ENCODE measurements at regions not wholly inside any gene's neighbourhood (a gene's known extent, or its start where the extent isn't known, plus 50 kb on each side); places are given as distances from the start of the nearest gene placed in this dataset.

- TF ChIP-seq BRCA1 (IDR thresholded peaks at IDR 0.05; ENCODE audit: low read depth, low read length) = no peak
- TF ChIP-seq SUZ12 (IDR thresholded peaks at IDR 0.05; ENCODE audit: low read length) = no peak
- TF ChIP-seq FOSL1 (IDR thresholded peaks at IDR 0.05; ENCODE audit: insufficient read depth, low read depth, low read length) = no peak
- no peak for TF ChIP-seq SRF (IDR thresholded peaks at IDR 0.05; ENCODE audit: low read depth, low read length)
- TF ChIP-seq SIX5 (IDR thresholded peaks at IDR 0.05; ENCODE audit: low read depth, low read length) = no peak
- TF ChIP-seq EP300 (IDR thresholded peaks at IDR 0.05; ENCODE audit: borderline replicate concordance in 1 of 2, low read depth in 2 of 2, low read length in 2 of 2) = no peak
- TF ChIP-seq ASH2L (IDR thresholded peaks at IDR 0.05; ENCODE audit: low read length) = no peak
- no peak for TF ChIP-seq CBX8 (IDR thresholded peaks at IDR 0.05; ENCODE audit: borderline replicate concordance, low read depth, low read length)
- TF ChIP-seq GTF2F1 (IDR thresholded peaks at IDR 0.05; ENCODE audit: borderline replicate concordance, low read depth, low read length) = no peak
- no peak for TF ChIP-seq BACH1 (IDR thresholded peaks at IDR 0.05; ENCODE audit: low read length)
- TF ChIP-seq JUN (IDR thresholded peaks at IDR 0.05; ENCODE audit: low read depth, low read length) = no peak
- no peak for TF ChIP-seq CBX5 (IDR thresholded peaks at IDR 0.05; ENCODE audit: low read depth, low read length)
- TF ChIP-seq SIN3A (conservative IDR thresholded peaks at IDR 0.05 in 1 of 2, IDR thresholded peaks at IDR 0.05 in 1 of 2; ENCODE audit: low read depth in 1 of 2, low read length in 2 of 2) = no peak
- no peak for TF ChIP-seq E2F6 (IDR thresholded peaks at IDR 0.05)
- no peak for TF ChIP-seq CTBP2 (IDR thresholded peaks at IDR 0.05; ENCODE audit: borderline replicate concordance, insufficient read depth, insufficient read length, low read length)
- H3K23me2 ChIP-seq (ENCODE audit: low read depth, low read length) = no peaks in the 10 kb centered on the region
- no peak overlapping the region for H3K4me3 ChIP-seq (ENCODE audit: extremely low read depth in 1 of 4, insufficient read depth in 2 of 4, low read depth in 3 of 4, low read length in 4 of 4)
- ChIA-PET POLR2A (ENCODE audit: partially characterized antibody) (no interaction called here), CTCF (ENCODE audit: partially characterized antibody) (no interaction called here)
- H2AK5ac ChIP-seq (ENCODE audit: low read depth, low read length) = no peak overlapping the region
- no peak overlapping the region for H4K5ac ChIP-seq (ENCODE audit: insufficient read length, low read depth, low read length)
- no peaks in the 10 kb centered on the region for H3K4me1 ChIP-seq (replicated peaks in 1 of 4; ENCODE audit: control insufficient read depth in 3 of 4, insufficient read depth in 4 of 4, low read length in 3 of 4)
- no peaks in the 10 kb centered on the region for H4K20me1 ChIP-seq (replicated peaks in 1 of 2; ENCODE audit: control insufficient read depth in 1 of 2, insufficient read depth in 2 of 2, low read length in 2 of 2)
- no peak overlapping the region for H3K9ac ChIP-seq (replicated peaks in 1 of 4; ENCODE audit: extremely low read depth in 1 of 4, low read depth in 3 of 4, low read length in 3 of 4)
- H3K23ac ChIP-seq (ENCODE audit: insufficient read length) = no peak overlapping the region
- no peak overlapping the region for H2BK120ac ChIP-seq (replicated peaks; ENCODE audit: low read depth, low read length)
- no peaks in the 10 kb centered on the region for H3K79me1 ChIP-seq (ENCODE audit: low read depth, low read length)
- H2BK12ac ChIP-seq (ENCODE audit: low read depth, low read length) = no peak overlapping the region
- H2BK5ac ChIP-seq (ENCODE audit: low read depth, low read length) = no peak overlapping the region
- no peak overlapping the region for H3K56ac ChIP-seq (replicated peaks; ENCODE audit: insufficient read length, low read depth, low read length)
- H3K9me3 ChIP-seq (ENCODE audit: insufficient read depth in 2 of 2, low read depth in 1 of 2, low read length in 1 of 2) = no peaks in the 10 kb centered on the region
- H4K91ac ChIP-seq (replicated peaks; ENCODE audit: insufficient read length, low read length) = no peak overlapping the region
- H4K8ac ChIP-seq (ENCODE audit: extremely low read depth, insufficient read depth, low read length) = no peak overlapping the region
- no peaks in the 10 kb centered on the region for H3K79me2 ChIP-seq (ENCODE audit: control insufficient read depth in 1 of 2, insufficient read depth in 2 of 2, low read length in 2 of 2)
- H3K4ac ChIP-seq (replicated peaks; ENCODE audit: insufficient read length, low read depth, low read length) = no peak overlapping the region
- H2BK15ac ChIP-seq (ENCODE audit: low read length) = no peak overlapping the region
- no peak overlapping the region for H3K4me2 ChIP-seq (ENCODE audit: insufficient read depth in 1 of 2, low read depth in 2 of 2, low read length in 2 of 2)
- H3K36me3 ChIP-seq (ENCODE audit: control insufficient read depth in 2 of 4, insufficient read depth in 4 of 4, low read length in 3 of 4) = no peaks in the 10 kb centered on the region
- no peak overlapping the region for H2BK20ac ChIP-seq (ENCODE audit: low read length)
- no peaks in the 10 kb centered on the region for H3K27me3 ChIP-seq (replicated peaks in 1 of 4; ENCODE audit: control insufficient read depth in 3 of 4, extremely low read depth in 1 of 4, insufficient read depth in 3 of 4, low read length in 3 of 4)
- DNase-seq (ENCODE audit: low read depth in 1 of 2, low spot score in 2 of 2) = no peak
- H3K14ac ChIP-seq (ENCODE audit: insufficient read length) = no peak overlapping the region
- FAIRE-seq = no peak
- H2AFZ ChIP-seq (ENCODE audit: low read length) = no peak overlapping the region
- H3K27ac ChIP-seq (ENCODE audit: low read depth, low read length) = no peak overlapping the region
- WGBS, 2 experiments (ENCODE audit: extremely low coverage in 1 of 2, insufficient coverage in 1 of 2, insufficient read length in 1 of 2, insufficient replicate concordance in 2 of 2, low coverage in 1 of 2, low lambda C conversion rate in 2 of 2, missing lambda C conversion rate in 1 of 2) = 92% methylated on average over 2 of the region's 2 CpGs; no CpG with 5 or more reads in 1 of the 2 experiments
- no peak overlapping the region for H3K18ac ChIP-seq (ENCODE audit: extremely low read depth, low read length)
Observed at GRCh38 chrX:127439676-127440075, 612.5 kb downstream of the ACTRT1 start.
